ENCODE measurements at regions not wholly inside any gene's neighbourhood (a gene's known extent, or its start where the extent isn't known, plus 50 kb on each side); places are given as distances from the start of the nearest gene placed in this dataset.
"Not testable (repeated sequence)": the region's sequence is repeated elsewhere in the genome, so short reads cannot be mapped to it uniquely, and the experiment has no call there.

GRCh38 chr21:15976807-15977206 is 247.0 kb downstream of the USP25 start:
- H3K27ac ChIP-seq: no peak overlapping the region
- H3K9ac ChIP-seq: no peak overlapping the region
- H3K27me3 ChIP-seq: no peaks in the 10 kb centered on the region
- H3K4me2 ChIP-seq: no peak overlapping the region
- no peak overlapping the region for H3K4me3 ChIP-seq
- no peaks in the 10 kb centered on the region for H3K4me1 ChIP-seq
- no peaks in the 10 kb centered on the region for H3K36me3 ChIP-seq
- H3K9me3 ChIP-seq (replicated peaks in 1 of 11): no peaks in the 10 kb centered on the region
- TF ChIP-seq Cebpa-rat (IDR thresholded peaks at IDR 0.05): no peak
- no peaks in the 10 kb centered on the region for H4K20me1 ChIP-seq

GRCh38 chr21:15978215-15978738 is 248.5 kb downstream of the USP25 start:
- H3K36me3 ChIP-seq: no peaks in the 10 kb centered on the region
- no peaks in the 10 kb centered on the region for H3K9me3 ChIP-seq (replicated peaks in 1 of 11)
- H3K27me3 ChIP-seq: no peaks in the 10 kb centered on the region
- no peaks in the 10 kb centered on the region for H3K4me1 ChIP-seq
- H3K4me3 ChIP-seq: no peak overlapping the region
- no peak for TF ChIP-seq Cebpa-rat (IDR thresholded peaks at IDR 0.05)
- no peak overlapping the region for H3K27ac ChIP-seq
- H3K4me2 ChIP-seq: no peak overlapping the region
- no peak overlapping the region for H3K9ac ChIP-seq
- H4K20me1 ChIP-seq: no peaks in the 10 kb centered on the region

- not testable (repeated sequence) for H3K27me3 ChIP-seq; H3K4me1 ChIP-seq; H3K9me3 ChIP-seq (replicated peaks in 1 of 11); H3K4me3 ChIP-seq; H4K20me1 ChIP-seq; H3K9ac ChIP-seq; H3K27ac ChIP-seq; H3K4me2 ChIP-seq; H3K36me3 ChIP-seq
These were observed 249.7 kb downstream of the USP25 start for GRCh38 chr21:15979493-15979892.

- no peak overlapping the region for H3K9ac ChIP-seq
- no peak overlapping the region for H3K4me3 ChIP-seq
- H3K27ac ChIP-seq: no peak overlapping the region
- no peaks in the 10 kb centered on the region for H3K4me1 ChIP-seq
- no peaks in the 10 kb centered on the region for H3K27me3 ChIP-seq
- no peaks in the 10 kb centered on the region for H4K20me1 ChIP-seq
- no peaks in the 10 kb centered on the region for H3K9me3 ChIP-seq (replicated peaks in 1 of 11)
- no peaks in the 10 kb centered on the region for H3K36me3 ChIP-seq
- TF ChIP-seq Cebpa-rat (IDR thresholded peaks at IDR 0.05): no peak
- no peak overlapping the region for H3K4me2 ChIP-seq
These were observed 256.5 kb downstream of the USP25 start for GRCh38 chr21:15986277-15986676.

- H3K9ac ChIP-seq: no peak overlapping the region
- TF ChIP-seq Cebpa-rat (IDR thresholded peaks at IDR 0.05): no peak
- H3K4me3 ChIP-seq: no peak overlapping the region
- no peak overlapping the region for H3K27ac ChIP-seq
- no peaks in the 10 kb centered on the region for H3K27me3 ChIP-seq
- no peak overlapping the region for H3K4me2 ChIP-seq
- H3K36me3 ChIP-seq: no peaks in the 10 kb centered on the region
- no peaks in the 10 kb centered on the region for H3K4me1 ChIP-seq
- no peaks in the 10 kb centered on the region for H3K9me3 ChIP-seq (replicated peaks in 1 of 11)
- H4K20me1 ChIP-seq: no peaks in the 10 kb centered on the region
These were observed 262.4 kb downstream of the USP25 start for GRCh38 chr21:15992171-15992570.

- no peaks in the 10 kb centered on the region for H3K27me3 ChIP-seq
- no peaks in the 10 kb centered on the region for H3K4me1 ChIP-seq
- H3K27ac ChIP-seq: no peak overlapping the region
- no peak overlapping the region for H3K4me2 ChIP-seq
- no peaks in the 10 kb centered on the region for H4K20me1 ChIP-seq
- no peak for TF ChIP-seq Cebpa-rat (IDR thresholded peaks at IDR 0.05)
- no peaks in the 10 kb centered on the region for H3K9me3 ChIP-seq (replicated peaks in 1 of 11)
- no peaks in the 10 kb centered on the region for H3K36me3 ChIP-seq
- H3K9ac ChIP-seq: no peak overlapping the region
- H3K4me3 ChIP-seq: no peak overlapping the region
These were observed 264.2 kb downstream of the USP25 start for GRCh38 chr21:15993951-15994350.

- Histone ChIP-seq H3K9ac (no peak overlapping the region), H3K27me3 (no peaks in the 10 kb centered on the region), H3K4me2 (no peak overlapping the region), H3K27ac (no peak overlapping the region), H4K20me1 (no peaks in the 10 kb centered on the region), H3K9me3 (replicated peaks in 1 of 11) (no peaks in the 10 kb centered on the region), H3K4me3 (no peak overlapping the region), H3K4me1 (no peaks in the 10 kb centered on the region), H3K36me3 (no peaks in the 10 kb centered on the region)
- no peak for TF ChIP-seq Cebpa-rat (IDR thresholded peaks at IDR 0.05)
These were observed 270.0 kb downstream of the USP25 start for GRCh38 chr21:15999741-16000140.

- no peak overlapping the region for H3K4me3 ChIP-seq
- no peak overlapping the region for H3K4me2 ChIP-seq
- no peaks in the 10 kb centered on the region for H4K20me1 ChIP-seq
- H3K9me3 ChIP-seq (replicated peaks in 1 of 11): no peaks in the 10 kb centered on the region
- no peak for TF ChIP-seq Cebpa-rat (IDR thresholded peaks at IDR 0.05)
- H3K36me3 ChIP-seq: no peaks in the 10 kb centered on the region
- H3K27me3 ChIP-seq: no peaks in the 10 kb centered on the region
- H3K9ac ChIP-seq: no peak overlapping the region
- no peak overlapping the region for H3K27ac ChIP-seq
- no peaks in the 10 kb centered on the region for H3K4me1 ChIP-seq
These were observed 273.2 kb downstream of the USP25 start for GRCh38 chr21:16002874-16003466.

- no peaks in the 10 kb centered on the region for H4K20me1 ChIP-seq
- H3K9me3 ChIP-seq (replicated peaks in 1 of 11): no peaks in the 10 kb centered on the region
- no peak overlapping the region for H3K4me3 ChIP-seq
- no peak for TF ChIP-seq Cebpa-rat (IDR thresholded peaks at IDR 0.05)
- H3K27ac ChIP-seq: no peak overlapping the region
- no peaks in the 10 kb centered on the region for H3K36me3 ChIP-seq
- no peaks in the 10 kb centered on the region for H3K4me1 ChIP-seq
- no peaks in the 10 kb centered on the region for H3K27me3 ChIP-seq
- H3K4me2 ChIP-seq: no peak overlapping the region
- no peak overlapping the region for H3K9ac ChIP-seq
These were observed 274.3 kb downstream of the USP25 start for GRCh38 chr21:16004086-16004485.

GRCh38 chr21:16004523-16004922 is 274.7 kb downstream of the USP25 start:
- no peak overlapping the region for H3K9ac ChIP-seq
- H3K4me3 ChIP-seq: no peak overlapping the region
- no peaks in the 10 kb centered on the region for H3K27me3 ChIP-seq
- H3K9me3 ChIP-seq (replicated peaks in 1 of 11): no peaks in the 10 kb centered on the region
- no peak overlapping the region for H3K27ac ChIP-seq
- no peaks in the 10 kb centered on the region for H3K36me3 ChIP-seq
- no peak overlapping the region for H3K4me2 ChIP-seq
- no peak for TF ChIP-seq Cebpa-rat (IDR thresholded peaks at IDR 0.05)
- no peaks in the 10 kb centered on the region for H3K4me1 ChIP-seq
- no peaks in the 10 kb centered on the region for H4K20me1 ChIP-seq
